DOHH2 (cell line): ENCODE measurements at regions not wholly inside any gene's neighbourhood (a gene's known extent, or its start where the extent isn't known, plus 50 kb on each side); places are given as distances from the start of the nearest gene placed in this dataset.

Experiments
- H3F3A ChIP-seq: fragments of 200-600 bp; sonication (generic), shearing (Covaris generic); 2 replicates; pipeline ENCODE4 v1.6.0; 2016; ENCODE audit warnings: antibody characterized with exemption, mild to moderate bottlenecking; ENCODE audit not compliant: control insufficient read depth, insufficient read depth
- H3K27ac ChIP-seq: fragments of 200-600 bp; sonication (generic); 2 replicates; pipeline ENCODE4 v1.5.1; 2014; ENCODE audit warnings: low read depth, mild to moderate bottlenecking, low read length, moderate library complexity
- H3K27me3 ChIP-seq: fragments of 200-600 bp; sonication (generic); 2 replicates; pipeline ENCODE4 v1.6.1; 2014; ENCODE audit warnings: mild to moderate bottlenecking, low read length, mixed read lengths; ENCODE audit not compliant: control insufficient read depth
- H3K36me3 ChIP-seq: fragments of 200-600 bp; sonication (generic); 2 replicates; pipeline ENCODE4 v1.6.1; 2014; ENCODE audit warnings: mild to moderate bottlenecking, low read length, moderate library complexity, mixed read lengths; ENCODE audit not compliant: control insufficient read depth
- H3K4me1 ChIP-seq: fragments of 200-600 bp; sonication (generic); 2 replicates; pipeline ENCODE4 v1.6.1; 2014; ENCODE audit warnings: mild to moderate bottlenecking, low read length, mixed read lengths; ENCODE audit not compliant: control insufficient read depth
- H3K4me2 ChIP-seq: fragments of 200-600 bp; sonication (generic); 2 replicates; pipeline ENCODE4 v1.6.0; 2014; ENCODE audit warnings: mild to moderate bottlenecking, low read length, moderate library complexity
- H3K4me3 ChIP-seq: fragments of 200-600 bp; sonication (generic); 2 replicates; pipeline ENCODE4 v1.5.1; 2014; ENCODE audit warnings: mild to moderate bottlenecking, low read length, mixed read lengths
- H3K79me2 ChIP-seq: fragments of 200-600 bp; sonication (generic); 2 replicates; pipeline ENCODE4 v1.6.1; 2014; ENCODE audit warnings: mild to moderate bottlenecking, low read length, mixed read lengths; ENCODE audit not compliant: control insufficient read depth
- H3K9me2 ChIP-seq: fragments of 200-600 bp; sonication (generic); replicated peaks from 2 replicates; pipeline ENCODE4 v1.6.1; 2014; ENCODE audit warnings: mild to moderate bottlenecking, low read length, mixed read lengths; ENCODE audit not compliant: control insufficient read depth
- H3K9me3 ChIP-seq: fragments of 200-600 bp; sonication (generic); 2 replicates; pipeline ENCODE4 v1.6.1; 2014; ENCODE audit warnings: antibody characterized with exemption, low read length, mixed read lengths; ENCODE audit not compliant: control insufficient read depth, insufficient read depth
- H4K20me1 ChIP-seq: fragments of 200-600 bp; sonication (generic); 2 replicates; pipeline ENCODE4 v1.6.0; 2014; ENCODE audit warnings: low read depth, mild to moderate bottlenecking, antibody characterized with exemption, low read length, moderate library complexity; ENCODE audit not compliant: control insufficient read depth, insufficient read depth
- EZH2phosphoT487 ChIP-seq: fragments of 200-600 bp; sonication (generic); IDR thresholded peaks from 2 replicates; pipeline ENCODE4 v1.6.1; 2017; ENCODE audit warnings: borderline replicate concordance, mild to moderate bottlenecking, antibody characterized with exemption, low read length, moderate library complexity, mixed read lengths
- TF ChIP-seq, protein P1 (sequence below): fragments of 200-600 bp; sonication (generic); IDR thresholded peaks from one replicate; pipeline ENCODE4 v1.5.1; 2014; ENCODE audit warnings: antibody characterized with exemption, mild to moderate bottlenecking, low read depth, low read length; ENCODE audit not compliant: poor library complexity, severe bottlenecking

DNA sequence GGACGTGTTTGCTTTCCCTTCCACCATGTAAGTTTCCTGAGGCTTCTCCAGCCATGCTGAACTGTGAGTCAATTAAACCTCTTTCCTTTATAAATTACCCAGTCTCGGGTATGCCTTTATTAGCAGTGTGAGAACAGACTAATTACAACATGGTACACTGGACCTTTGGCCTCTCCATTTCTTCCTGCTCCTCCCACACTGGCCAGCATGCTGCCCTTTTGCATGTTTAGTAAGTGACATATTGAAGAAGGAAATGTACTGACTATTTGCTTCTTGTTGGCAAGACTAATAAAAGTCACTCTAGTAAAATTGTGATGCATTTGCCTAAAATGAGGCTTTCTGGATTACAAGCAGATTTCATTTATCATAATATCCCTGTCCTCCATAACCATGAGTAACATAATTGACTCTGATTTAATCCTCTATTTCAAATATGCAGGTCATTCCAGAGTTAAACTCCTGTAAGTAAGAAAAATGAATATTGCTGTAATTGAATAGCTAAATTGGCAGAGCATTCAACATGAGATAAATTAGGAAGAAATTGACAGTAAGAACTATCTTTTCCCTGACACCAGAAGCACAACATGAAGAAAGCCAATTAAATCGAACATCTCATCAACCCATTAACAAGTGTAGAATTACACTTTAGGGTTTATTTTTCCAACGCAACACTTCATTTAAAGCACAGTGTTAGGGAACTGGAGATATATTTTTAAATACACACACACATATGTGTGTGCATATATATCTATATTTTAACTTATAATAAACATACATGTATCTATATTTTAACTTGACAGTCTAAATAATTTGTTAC is 427.8 kb upstream of the ZP4 start:
- no peaks in the 10 kb centered on the region for H3K36me3 ChIP-seq
- no peaks in the 10 kb centered on the region for H3K79me2 ChIP-seq
- no peak overlapping the region for H3K27ac ChIP-seq
- H3K4me1 ChIP-seq: no peaks in the 10 kb centered on the region
- H3K9me3 ChIP-seq: no peaks in the 10 kb centered on the region
- H4K20me1 ChIP-seq: no peaks in the 10 kb centered on the region
- TF ChIP-seq, protein P1, sequence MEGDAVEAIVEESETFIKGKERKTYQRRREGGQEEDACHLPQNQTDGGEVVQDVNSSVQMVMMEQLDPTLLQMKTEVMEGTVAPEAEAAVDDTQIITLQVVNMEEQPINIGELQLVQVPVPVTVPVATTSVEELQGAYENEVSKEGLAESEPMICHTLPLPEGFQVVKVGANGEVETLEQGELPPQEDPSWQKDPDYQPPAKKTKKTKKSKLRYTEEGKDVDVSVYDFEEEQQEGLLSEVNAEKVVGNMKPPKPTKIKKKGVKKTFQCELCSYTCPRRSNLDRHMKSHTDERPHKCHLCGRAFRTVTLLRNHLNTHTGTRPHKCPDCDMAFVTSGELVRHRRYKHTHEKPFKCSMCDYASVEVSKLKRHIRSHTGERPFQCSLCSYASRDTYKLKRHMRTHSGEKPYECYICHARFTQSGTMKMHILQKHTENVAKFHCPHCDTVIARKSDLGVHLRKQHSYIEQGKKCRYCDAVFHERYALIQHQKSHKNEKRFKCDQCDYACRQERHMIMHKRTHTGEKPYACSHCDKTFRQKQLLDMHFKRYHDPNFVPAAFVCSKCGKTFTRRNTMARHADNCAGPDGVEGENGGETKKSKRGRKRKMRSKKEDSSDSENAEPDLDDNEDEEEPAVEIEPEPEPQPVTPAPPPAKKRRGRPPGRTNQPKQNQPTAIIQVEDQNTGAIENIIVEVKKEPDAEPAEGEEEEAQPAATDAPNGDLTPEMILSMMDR: no peak
- TF ChIP-seq EZH2phosphoT487: no peak
- H3F3A ChIP-seq: no peaks in the 10 kb centered on the region
- no peak overlapping the region for H3K4me2 ChIP-seq
- H3K4me3 ChIP-seq: no peak overlapping the region
- H3K27me3 ChIP-seq: no peaks in the 10 kb centered on the region
- H3K9me2 ChIP-seq: no peaks in the 10 kb centered on the region

DNA sequence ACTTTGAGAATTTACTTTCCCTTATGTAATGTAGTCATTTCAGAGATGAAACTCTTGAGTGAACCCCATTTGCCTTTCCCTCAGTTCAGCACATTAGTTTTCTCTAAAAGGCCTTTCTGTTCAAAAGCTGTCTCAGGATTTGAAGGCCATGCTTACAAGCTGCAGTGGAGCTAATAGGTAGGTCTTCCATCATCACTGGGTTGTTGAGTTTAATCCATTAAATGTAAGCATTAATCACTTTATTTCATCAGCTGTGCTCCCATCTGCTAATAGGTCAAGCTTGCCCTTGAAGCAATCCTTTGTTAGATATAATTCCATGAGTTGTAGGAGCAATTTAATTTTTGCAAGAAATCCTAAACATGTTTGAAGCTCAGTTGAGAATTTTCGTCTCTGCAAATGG is 422.2 kb upstream of the ZP4 start:
- H3K36me3 ChIP-seq: no peaks in the 10 kb centered on the region
- no peaks in the 10 kb centered on the region for H3F3A ChIP-seq
- H3K9me3 ChIP-seq: no peaks in the 10 kb centered on the region
- H4K20me1 ChIP-seq: no peaks in the 10 kb centered on the region
- H3K27ac ChIP-seq: no peak overlapping the region
- no peaks in the 10 kb centered on the region for H3K27me3 ChIP-seq
- H3K4me1 ChIP-seq: no peaks in the 10 kb centered on the region
- no peak overlapping the region for H3K4me3 ChIP-seq
- H3K9me2 ChIP-seq: no peaks in the 10 kb centered on the region
- TF ChIP-seq, protein P1: no peak
- no peak for TF ChIP-seq EZH2phosphoT487
- no peak overlapping the region for H3K4me2 ChIP-seq
- H3K79me2 ChIP-seq: no peaks in the 10 kb centered on the region

DNA sequence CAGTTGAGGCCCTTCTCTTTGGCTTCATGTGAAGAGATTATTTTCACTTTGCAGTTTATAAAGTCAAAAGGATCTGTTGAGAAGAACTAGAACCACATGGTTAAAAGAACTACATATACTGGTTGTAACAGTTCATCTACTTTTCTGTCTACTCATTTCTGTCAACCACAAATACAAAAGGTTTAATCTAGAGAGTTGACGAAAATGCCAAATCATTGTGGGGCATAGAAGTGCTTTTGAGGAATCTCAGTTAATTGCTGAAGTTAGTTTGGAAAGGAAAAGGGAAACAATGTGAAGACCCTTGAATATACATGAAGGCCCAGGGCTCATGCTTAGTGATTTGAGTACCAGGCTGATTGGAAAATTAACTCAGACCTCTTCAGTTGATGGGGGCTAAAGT is 415.7 kb upstream of the ZP4 start:
- no peaks in the 10 kb centered on the region for H3F3A ChIP-seq
- no peaks in the 10 kb centered on the region for H3K9me3 ChIP-seq

More for the DNA sequence above, 415.7 kb upstream of the ZP4 start:
- Histone ChIP-seq H3K4me2 (no peak overlapping the region), H3K36me3 (no peaks in the 10 kb centered on the region), H3K27me3 (no peaks in the 10 kb centered on the region), H4K20me1 (no peaks in the 10 kb centered on the region), H3K9me2 (no peaks in the 10 kb centered on the region), H3K4me1 (no peaks in the 10 kb centered on the region), H3K27ac (no peak overlapping the region), H3K4me3 (no peak overlapping the region), H3K79me2 (no peaks in the 10 kb centered on the region)
- TF ChIP-seq EZH2phosphoT487: no peak
- TF ChIP-seq, protein P1: no peak
